Endometrium (tissue), 2 donors: ENCODE measurements at regions not wholly inside any gene's neighbourhood (a gene's known extent, or its start where the extent isn't known, plus 50 kb on each side); places are given as distances from the start of the nearest gene placed in this dataset.
"Not testable (repeated sequence)": the region's sequence is repeated elsewhere in the genome, so short reads cannot be mapped to it uniquely, and the experiment has no call there.

ENCODE experiments used
- FAIRE-seq: peaks from 2 replicates; lab custom pipeline; 2012; peaks lifted over from hg19 to GRCh38; lab: Jason Lieb, UNC
- donor health status: control.
- donor health status: control.

DNA sequence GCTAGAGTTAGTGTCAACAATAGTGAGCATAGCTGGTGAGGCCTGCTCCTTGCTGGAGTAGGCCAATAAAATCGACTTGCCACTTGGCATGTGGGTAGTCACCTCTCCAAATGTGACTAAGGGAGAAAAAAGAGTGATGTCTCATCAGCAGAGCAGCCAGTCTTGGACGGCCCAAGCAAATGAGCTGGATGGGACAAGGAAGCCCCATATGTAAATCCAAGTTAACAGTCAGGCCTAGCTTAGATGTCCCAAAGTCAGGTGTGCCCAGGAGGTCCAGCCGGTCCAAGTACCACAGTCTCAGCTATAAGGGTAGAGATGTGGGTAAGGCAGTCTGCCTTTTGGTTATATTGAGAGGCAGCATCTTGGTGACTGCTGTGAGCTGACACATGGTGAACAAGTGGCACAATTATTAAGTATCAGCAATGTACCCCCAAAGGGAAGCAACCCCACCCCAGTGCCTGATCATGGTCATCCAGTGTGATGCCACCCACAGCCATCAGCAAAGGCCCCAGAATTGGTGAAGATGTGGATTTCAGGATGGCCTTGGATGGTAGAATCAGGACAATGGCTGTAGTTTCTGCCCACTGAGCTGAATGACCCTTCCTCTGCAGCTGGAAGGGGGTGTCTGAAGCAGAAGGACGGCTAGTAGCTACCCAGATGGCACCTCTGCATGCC lies 83.4 kb downstream of the TNFRSF13B start:
- no peak for FAIRE-seq

DNA sequence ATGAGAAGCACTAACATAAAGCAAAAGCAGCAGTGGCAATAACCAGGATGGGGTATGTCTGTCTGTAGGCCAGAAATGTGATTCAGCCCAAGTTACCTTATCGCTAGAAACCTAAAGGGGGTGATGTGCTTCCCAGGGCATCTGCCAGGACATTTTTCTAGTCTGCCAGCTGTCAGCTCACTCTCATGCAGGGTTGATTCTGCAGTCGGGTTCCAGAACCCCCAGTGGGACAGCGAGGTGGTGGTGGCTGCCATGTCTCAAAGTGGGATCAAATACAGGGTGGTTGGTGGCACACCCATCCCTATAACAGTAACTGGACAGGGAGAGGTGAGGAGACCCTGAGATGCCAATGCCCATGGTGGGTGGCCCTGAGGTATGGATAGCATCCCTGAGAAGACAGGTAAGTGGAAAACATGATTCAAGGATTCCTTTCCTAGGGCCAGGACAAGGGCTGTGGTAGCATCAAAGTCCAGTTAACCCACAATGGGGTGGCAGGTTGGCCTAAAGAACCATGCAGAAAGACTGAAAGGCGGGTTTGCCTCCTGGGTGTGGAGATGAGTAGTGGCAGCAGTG lies 84.3 kb downstream of the TNFRSF13B start:
- no peak for FAIRE-seq

DNA sequence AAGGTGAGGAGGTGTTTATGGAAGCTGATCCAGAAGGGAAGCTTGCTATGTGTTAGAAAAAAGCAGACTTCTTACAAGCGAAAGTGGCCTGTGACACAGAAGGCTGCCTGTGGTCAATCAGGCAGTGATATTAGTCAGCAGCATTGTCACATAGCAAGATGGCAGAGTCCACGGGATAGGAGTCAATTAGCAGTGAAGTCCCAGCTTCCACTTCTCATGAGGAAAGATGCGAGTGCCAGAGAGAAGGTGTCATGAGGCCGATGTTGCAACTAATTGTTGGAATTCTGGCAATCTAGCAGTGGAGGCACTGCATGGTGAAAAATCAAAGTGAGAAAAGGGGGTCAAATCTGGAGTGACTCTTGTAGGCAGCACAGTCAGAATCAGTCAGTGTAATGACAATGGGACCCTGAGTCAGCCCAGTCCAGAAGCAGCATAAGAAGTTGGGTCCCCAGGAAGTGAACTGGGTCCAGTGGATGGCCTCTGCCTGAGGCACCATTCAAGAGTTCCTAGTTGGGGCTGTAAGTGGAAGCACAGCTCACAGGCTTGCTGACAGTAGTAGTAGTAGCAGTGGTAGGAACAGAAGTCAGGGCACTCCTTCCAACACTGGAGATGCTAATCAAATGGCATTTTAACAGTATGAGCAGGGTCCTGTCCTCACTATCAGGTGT lies 85.1 kb downstream of the TNFRSF13B start:
- FAIRE-seq: no peak

DNA sequence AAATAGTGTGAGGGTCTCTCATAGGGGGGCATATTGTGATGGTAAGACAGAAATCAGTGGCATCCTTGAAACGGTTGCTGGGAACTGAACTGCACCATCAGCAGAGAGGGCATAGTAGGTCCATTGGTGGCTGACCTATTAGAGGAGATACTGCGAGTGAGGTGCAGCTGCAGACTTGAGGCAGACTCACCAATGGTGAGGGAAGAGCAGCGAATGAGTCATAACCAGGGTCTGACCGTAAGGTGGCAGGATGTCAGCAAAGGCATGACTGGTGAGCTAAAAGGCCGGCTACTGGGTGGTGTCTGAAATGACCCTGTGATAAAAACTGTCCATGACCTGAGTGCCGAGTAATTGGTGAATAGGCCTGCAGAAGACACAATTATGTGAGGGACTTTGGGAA lies 86.7 kb downstream of the TNFRSF13B start:
- FAIRE-seq: not testable (repeated sequence)

DNA sequence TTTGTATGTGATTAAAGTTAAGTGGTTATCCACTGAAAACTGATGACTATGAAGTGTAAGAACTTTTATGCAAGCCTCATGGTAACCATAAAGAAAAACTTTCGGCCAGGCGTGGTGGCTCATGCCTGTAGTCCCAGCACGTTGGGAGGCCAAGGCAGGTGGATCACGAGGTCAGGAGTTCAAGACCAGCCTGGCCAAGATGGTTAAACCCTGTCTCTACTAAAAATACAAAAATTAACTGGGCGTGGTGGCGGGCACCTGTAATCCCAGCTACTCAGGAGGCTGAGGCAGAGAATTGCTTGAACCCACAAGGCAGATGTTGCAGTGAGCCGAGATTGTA lies 89.0 kb downstream of the TNFRSF13B start:
- not testable (repeated sequence) for FAIRE-seq

DNA sequence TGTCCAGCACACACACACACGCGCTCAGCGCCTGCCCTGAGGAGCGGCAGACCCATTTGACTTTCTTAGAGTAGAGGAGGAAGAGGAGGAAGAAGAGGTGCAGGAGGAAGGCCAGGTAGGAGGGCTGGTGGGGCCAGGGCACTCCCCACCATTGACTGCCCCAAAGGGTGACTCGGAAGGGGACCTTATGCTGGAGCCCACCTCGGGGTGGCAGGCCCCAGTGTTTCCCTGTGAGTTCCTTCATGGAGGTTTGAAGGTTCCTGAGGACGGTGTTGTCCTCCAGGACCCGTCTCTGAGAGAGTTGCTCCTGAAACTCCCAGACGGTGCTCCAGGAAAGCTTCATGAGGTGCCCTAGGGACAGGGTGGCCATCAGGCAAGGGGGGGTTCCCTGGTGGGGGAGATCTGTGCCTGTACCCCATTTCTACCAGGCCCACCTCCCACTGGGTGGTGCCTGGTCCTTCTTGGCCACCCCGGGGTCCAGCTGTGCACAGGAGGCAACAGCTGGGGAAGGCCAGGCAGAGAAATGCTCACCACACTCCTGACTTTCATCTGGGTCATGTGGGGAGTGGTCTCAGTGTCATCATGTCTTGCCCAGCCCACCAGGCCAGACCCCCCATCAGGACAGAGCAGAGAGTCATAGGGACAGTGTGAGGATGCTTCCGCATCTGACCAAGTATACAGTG lies 89.5 kb downstream of the TNFRSF13B start:
- no peak for FAIRE-seq

DNA sequence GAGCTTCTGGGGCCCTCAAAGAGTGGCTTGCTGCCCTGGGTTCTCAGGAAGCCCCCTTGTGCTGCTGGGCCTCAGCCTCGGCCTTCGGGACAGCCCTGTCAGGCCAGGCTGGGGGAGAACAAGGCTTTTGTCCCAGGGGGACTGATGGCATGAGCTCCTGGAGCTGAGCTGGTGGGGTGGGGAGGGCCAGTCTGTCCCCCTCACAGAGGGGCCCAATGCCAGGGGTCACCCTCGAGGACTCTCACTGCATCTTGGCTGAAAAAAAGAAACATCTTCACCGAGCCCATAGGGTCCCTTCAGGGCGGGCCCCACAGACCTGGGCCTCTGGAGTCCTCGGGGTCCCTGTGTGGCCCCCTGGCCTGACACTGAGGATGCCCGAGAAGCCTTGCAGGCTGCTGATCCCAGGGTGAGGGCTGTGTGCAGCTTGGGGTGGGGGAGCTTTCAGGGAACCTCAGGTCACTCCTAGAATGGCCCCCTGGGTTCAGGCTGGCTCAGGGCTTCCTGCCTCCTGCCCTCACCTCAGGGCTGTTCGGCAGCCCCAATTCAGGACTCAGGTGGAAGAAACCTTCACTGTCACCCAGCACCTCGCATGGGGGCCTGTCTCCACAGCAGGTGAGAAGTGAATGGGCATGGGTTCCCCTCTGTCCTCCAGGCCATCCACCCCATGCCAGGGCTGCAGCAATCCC lies 90.5 kb downstream of the TNFRSF13B start:
- FAIRE-seq: no peak

DNA sequence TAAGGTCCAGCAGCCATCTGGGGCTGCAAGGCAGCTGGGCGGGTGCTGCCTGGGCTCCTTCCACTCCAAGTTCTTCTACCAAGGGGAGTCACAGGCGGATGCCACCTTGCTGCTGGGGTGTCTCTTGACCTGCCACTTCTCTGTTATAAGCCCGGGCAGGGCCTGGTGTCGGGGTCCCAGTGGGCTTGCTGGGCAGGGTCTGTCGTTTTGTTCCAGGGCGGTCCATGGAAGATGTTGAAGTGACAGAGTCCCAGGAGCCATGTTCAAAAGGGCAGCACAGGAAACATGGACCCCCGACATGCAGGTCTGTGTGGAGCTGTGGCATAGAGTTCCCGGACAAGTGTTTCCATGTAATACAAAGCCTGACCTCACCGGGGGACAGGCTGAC lies 91.1 kb downstream of the TNFRSF13B start:
- no peak for FAIRE-seq

DNA sequence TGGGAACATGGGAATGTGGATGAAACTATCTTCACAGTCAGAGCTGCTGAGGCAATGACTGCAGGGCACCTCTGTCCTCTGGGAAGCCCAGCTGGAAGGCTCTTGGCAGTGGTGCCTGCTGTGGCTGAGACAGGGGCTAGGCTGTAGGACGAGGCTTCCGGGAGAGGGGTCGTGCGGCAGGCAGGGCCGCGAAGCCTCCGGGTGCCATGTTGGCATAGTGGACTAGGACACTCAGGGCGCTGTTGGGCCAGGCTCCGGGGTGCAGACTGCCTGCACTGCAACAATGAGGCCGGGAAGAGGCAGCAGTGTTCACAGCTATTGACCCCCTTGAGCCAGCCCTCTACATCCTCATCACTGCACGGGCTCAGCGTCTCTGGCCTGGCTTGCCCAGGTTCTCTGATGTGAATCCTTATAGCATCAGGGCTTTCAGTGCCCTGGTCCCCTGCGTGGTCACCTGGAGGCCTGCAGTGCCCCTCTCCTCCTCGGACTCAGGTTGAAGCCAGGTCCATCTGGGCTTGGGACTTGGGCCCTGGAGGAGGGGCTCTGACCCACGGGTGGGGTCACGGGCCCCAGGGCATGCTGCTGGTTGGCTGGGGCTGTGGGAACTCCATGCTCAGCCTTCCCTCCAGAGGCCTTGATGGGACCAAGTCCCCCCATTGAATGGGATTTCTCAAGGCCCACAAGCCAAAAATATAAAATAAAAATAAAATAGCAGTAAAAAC lies 91.6 kb downstream of the TNFRSF13B start:
- no peak for FAIRE-seq

DNA sequence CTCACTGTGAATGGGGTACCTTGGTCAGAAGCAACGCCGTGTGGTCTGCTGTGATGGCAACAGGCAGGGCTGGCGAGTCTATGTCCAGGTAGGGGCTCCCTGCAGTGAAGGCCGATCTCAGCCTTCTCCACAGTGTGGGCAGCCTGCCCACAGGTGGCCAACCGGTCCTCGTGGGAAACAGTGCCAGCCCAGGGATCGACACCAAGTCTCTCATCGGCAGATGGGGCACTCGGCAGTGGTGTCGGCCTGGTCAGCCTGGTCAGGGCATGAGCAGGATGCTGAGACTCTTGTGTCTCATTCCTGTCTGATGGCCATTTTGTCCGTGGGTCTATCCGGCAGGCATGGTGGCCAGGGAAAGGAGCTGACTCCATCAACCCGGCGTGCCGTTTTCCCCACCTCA lies 92.2 kb downstream of the TNFRSF13B start:
- no peak for FAIRE-seq

DNA sequence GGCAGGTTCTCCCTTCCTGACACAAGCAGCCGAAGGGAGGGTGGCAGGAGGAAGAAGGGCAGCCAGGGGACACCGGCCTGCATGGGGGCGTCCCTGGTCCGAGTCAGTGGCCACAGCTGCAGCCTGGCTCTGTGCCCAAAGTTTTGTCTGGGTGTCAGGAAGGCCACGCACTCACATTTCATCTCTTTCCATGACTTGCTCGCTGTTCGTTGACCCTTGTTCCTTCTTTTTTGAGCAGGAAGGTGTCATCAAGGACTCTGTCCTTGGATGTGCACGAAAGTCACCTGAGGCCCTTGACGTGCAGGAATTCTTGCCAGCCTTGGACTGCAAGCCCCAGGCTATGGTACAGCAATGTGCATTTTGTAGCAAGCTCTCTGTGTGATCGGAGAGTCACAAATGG lies 93.3 kb downstream of the TNFRSF13B start:
- no peak for FAIRE-seq

DNA sequence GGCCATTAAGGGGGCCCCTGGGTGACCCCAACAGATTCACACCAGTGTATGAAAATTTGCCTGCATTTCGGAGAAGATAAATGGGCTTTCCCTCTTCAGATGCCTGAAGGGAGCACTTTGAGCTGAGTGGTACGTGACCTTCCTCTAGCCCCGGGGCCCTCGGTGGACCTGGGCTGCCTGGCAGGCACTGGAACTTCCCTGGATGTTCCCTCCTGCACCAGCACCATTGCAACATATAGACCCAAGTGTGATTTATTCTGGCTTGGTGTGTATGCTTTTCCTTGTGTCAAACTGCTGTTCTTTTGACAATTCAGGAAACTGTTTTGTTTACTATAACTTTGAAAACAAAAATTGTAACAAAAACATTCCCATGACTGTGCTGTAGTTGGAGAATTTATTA lies 93.8 kb downstream of the TNFRSF13B start:
- FAIRE-seq: peak; percentile 12

DNA sequence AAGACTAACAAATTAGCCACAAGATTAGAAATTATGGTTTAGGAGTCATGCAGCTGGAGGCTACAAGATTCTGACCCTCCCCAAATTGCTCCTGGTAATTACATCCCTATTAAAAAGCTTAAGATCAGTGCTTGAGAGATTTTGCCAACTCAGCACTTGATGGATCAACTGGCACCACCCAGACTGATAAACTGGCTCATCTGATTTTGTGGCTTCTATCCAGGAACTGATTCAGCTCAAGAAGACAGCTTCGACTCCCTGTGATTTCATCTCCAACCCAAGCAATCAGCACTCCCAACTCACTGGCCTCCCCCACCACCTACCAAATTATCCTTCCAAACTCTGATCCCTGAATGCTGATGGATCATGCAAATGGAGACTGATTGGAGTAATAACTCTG lies 94.8 kb downstream of the TNFRSF13B start:
- FAIRE-seq: no peak

DNA sequence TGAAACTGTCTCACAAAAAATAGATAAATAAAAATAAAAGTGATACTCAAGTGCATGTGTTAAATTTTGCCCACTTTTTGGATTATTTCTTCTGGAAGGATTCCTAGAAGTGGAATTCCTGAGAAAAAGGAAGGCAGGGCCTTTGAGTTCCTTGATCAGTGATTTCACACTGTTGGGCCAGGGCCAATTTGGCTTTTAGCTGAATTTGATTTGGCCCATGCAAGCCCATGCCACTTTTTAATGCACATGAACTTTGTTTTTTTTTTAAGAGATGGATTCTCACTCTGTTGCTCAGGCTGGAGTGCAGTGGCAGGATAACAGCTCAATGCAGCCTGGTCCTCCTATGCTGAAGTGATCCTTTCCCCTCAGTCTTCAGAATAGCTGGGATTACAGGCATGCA lies 96.3 kb downstream of the TNFRSF13B start:
- FAIRE-seq: no peak

DNA sequence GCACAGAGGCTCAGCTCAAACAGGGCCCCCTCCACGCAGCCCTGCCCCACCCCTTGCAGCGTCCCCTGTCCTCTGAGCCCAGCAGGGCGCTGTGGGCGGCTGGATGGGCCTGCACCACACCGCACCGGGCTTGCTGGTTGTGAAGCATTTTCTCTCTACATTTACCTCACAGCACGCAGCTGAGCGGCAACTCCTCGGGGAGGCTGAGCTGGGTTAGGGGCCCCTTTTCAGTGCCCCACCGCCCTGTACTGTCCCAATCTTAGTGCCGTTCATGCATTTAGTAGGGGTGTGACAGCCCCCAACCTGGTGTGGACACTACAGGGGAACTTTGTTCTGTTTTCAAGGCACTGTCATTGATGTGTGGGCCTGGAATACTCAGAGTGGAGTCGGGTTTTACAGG lies 97.7 kb downstream of the TNFRSF13B start:
- FAIRE-seq: not testable (repeated sequence)

DNA sequence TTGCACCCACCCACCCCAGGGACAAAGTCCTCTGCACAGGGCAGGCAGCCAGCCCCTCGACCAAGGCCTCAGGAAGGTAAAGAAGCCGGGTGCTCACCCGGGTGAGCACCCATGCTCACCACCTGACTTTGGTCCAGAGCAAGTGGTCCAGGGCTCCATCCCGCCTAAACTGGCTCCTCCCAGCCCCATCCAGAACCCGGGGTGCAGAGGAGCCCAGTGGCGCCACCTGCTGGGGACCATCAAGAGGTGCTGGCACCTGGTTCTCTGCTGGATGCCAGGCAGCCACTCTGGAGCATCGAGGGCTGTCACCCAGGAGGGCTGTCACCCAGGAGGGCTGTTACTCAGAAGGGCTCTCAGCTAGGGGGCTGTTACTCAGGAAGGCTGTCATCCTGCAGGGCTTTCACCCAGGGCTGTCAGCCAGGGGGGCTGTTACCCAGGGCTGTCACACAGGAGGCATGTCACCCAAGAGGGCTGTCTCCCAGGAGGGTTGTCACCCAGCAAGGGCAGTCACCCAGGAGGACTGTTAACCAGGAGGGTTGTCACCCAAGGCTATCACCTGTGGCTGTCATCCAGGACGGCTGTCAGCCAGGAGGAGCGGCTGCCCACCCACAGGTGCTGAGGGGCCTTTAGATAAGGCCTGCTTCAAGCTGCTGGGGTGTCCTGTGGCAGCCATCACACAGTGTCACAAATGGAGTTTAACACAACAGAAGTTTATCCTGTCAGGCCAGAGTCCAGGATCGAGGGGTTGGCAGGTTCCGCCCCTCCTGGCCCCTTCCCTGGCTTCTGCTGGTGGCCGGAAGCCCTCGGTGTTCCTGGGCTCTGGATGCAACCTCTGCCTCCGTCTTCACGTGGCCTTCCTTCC lies 98.5 kb downstream of the TNFRSF13B start:
- FAIRE-seq: no peak

DNA sequence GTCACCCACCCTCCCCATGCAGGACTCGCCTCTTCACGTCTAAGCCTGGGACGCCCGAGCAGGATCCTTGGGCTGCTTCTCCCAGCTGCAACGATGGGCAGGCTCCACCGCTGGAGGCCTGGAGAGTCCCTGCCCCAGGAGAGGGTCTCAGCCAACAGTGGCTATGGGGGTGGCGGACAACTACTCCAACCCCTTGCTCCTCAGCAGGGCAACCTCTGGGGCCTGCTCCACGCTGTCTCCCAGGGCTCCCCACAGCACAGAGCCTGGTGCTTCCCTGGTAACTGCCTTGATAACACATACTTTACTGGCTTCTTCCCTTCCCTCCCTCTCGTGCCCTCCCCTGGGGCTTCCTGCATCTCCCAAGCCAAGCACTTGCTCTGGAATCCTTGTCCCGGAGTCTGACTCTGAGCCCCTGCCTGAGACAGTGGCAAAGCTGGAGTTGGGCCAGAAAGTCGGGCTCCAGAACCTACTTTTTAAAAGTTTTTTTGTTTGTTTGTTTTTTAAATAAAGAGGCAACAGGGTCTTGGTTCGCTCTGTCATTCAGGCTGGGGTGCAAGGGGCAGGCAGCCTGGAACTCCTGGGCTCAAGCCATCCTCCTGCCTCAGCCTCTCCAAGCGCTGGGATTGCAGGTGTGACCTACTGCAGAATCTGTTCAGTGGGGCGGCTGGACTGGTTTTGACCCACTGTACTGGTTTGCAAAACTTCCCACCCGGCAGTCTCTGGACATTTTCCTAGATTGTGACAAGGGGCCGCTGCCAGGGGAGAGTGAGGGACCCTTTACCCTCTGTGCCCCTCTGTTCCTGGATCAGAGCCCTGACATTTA lies 99.4 kb downstream of the TNFRSF13B start:
- no peak for FAIRE-seq

DNA sequence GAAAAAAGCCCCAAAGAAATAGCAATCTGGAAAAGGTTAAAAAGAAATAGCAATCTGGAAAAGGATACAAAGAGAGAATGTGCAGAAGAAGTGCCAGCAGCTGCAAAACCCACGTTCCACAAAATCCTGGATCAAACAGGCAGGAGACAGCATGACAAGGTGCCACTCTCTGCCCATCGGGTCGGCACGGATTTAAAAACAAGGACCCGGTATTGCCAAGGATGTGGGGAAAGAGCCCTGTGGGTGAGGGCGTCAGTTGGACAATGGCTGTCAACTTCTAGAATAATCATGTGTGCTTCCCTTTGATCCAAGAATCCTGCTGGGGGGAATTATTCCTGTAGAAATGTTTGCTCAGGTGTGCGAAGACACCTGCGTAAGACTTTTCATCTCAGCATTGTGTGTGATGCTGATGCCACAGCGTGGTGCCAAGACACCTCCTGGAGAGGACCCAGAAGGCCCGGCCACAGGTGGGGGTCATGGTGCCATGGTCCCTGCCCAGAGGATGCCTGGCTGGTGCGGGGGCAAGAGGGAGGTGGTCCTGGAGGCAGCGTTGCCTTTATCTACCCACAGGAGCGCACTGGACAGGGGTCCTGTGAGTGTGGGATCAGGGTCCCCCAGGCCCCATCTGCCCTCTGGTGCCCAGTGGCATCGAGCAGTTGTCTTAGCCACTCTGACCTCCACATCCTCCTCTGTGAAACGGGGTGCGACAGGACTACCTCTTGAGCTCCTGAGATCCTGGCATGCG lies 100.3 kb downstream of the TNFRSF13B start:
- not testable (repeated sequence) for FAIRE-seq
